Fibroblast of skin of left quadriceps (primary cell): ENCODE measurements at regions not wholly inside any gene's neighbourhood (a gene's known extent, or its start where the extent isn't known, plus 50 kb on each side); places are given as distances from the start of the nearest gene placed in this dataset.
A peak's percentile ranks its signal among the peaks of the same experiment; 100 is the strongest.

Experiments used
- DNase-seq, 2 experiments: peaks; one replicate each; pipeline ENCODE4 v3.0.0-alpha.2; 2013; ENCODE audit warnings: low read depth in 2 of 2

GRCh38 chr18:7415081-7415894, 151.8 kb upstream of the PTPRM start:
- no peak for DNase-seq

GRCh38 chr18:7417727-7418126, 149.4 kb upstream of the PTPRM start:
- DNase-seq = peak; percentile 3 to 8

- DNase-seq = no peak
These were observed 137.3 kb upstream of the PTPRM start for GRCh38 chr18:7429831-7430230.

GRCh38 chr18:7436166-7436565, 130.9 kb upstream of the PTPRM start:
- no peak for DNase-seq

GRCh38 chr18:7437870-7438269, 129.2 kb upstream of the PTPRM start:
- DNase-seq = no peak

GRCh38 chr18:7438646-7439045, 128.5 kb upstream of the PTPRM start:
- no peak for DNase-seq

- DNase-seq = no peak
These were observed 119.6 kb upstream of the PTPRM start for GRCh38 chr18:7447318-7448028.

- DNase-seq = peak in 1 of 2 experiments; percentile 2
These were observed 114.8 kb upstream of the PTPRM start for GRCh38 chr18:7452331-7452730.

GRCh38 chr18:7454429-7454828, 112.7 kb upstream of the PTPRM start:
- no peak for DNase-seq

GRCh38 chr18:7456376-7456775, 110.7 kb upstream of the PTPRM start:
- no peak for DNase-seq

- DNase-seq = no peak
These were observed 109.9 kb upstream of the PTPRM start for GRCh38 chr18:7457262-7457661.

- DNase-seq = no peak
These were observed 108.2 kb upstream of the PTPRM start for GRCh38 chr18:7458884-7459283.

GRCh38 chr18:7459851-7460770, 107.0 kb upstream of the PTPRM start:
- DNase-seq = no peak

- no peak for DNase-seq
These were observed 102.7 kb upstream of the PTPRM start for GRCh38 chr18:7464245-7464966.

GRCh38 chr18:7466190-7466589, 100.9 kb upstream of the PTPRM start:
- DNase-seq = no peak

- no peak for DNase-seq
These were observed 99.2 kb upstream of the PTPRM start for GRCh38 chr18:7467708-7468466.

GRCh38 chr18:7470101-7470500, 97.0 kb upstream of the PTPRM start:
- no peak for DNase-seq

- DNase-seq = no peak
These were observed 96.6 kb upstream of the PTPRM start for GRCh38 chr18:7470503-7470902.

- no peak for DNase-seq
These were observed 90.7 kb upstream of the PTPRM start for GRCh38 chr18:7476386-7476785.

GRCh38 chr18:7479756-7480155, 87.4 kb upstream of the PTPRM start:
- no peak for DNase-seq

GRCh38 chr18:7480879-7481278, 86.2 kb upstream of the PTPRM start:
- no peak for DNase-seq
